Mesodermal cell (in vitro differentiated cells): ENCODE measurements at regions not wholly inside any gene's neighbourhood (a gene's known extent, or its start where the extent isn't known, plus 50 kb on each side); places are given as distances from the start of the nearest gene placed in this dataset.

Experiments
- H3K27ac ChIP-seq: 2 replicates; pipeline ENCODE4 v1.7.0; 2013; ENCODE audit warnings: mild to moderate bottlenecking, low read depth, low read length, moderate library complexity; ENCODE audit not compliant: severe bottlenecking
- H3K36me3 ChIP-seq: 2 replicates; pipeline ENCODE4 v1.7.1; 2013; ENCODE audit warnings: mild to moderate bottlenecking, low read length, moderate library complexity; ENCODE audit not compliant: control insufficient read depth, insufficient read depth
- H3K4me1 ChIP-seq: one replicate; pipeline ENCODE4 v1.7.1; 2013; ENCODE audit warnings: mild to moderate bottlenecking, low read length; ENCODE audit not compliant: insufficient read depth, control insufficient read depth, poor library complexity, severe bottlenecking
- H3K4me3 ChIP-seq: 2 replicates; pipeline ENCODE4 v1.7.0; 2013; ENCODE audit warnings: low read length, control low read depth, mild to moderate bottlenecking; ENCODE audit not compliant: insufficient read depth, poor library complexity, severe bottlenecking; ENCODE audit errors: extremely low read depth
- H3K9me3 ChIP-seq: 2 replicates; pipeline ENCODE4 v1.7.1; 2013; ENCODE audit warnings: mild to moderate bottlenecking, low read length, moderate library complexity; ENCODE audit not compliant: control insufficient read depth
- WGBS, 2 experiments: methylation state at CpG; one replicate each; pipeline ENCODE4 v1.1.5; 2013; ENCODE audit warnings: missing lambda C conversion rate in 2 of 2; ENCODE audit not compliant: insufficient coverage in 2 of 2; 5-methylcytosine and 5-hydroxymethylcytosine counted together

- Histone ChIP-seq H3K27ac (no peak overlapping the region), H3K4me3 (no peak overlapping the region), H3K4me1 (no peaks in the 10 kb centered on the region), H3K9me3 (no peaks in the 10 kb centered on the region), H3K36me3 (no peaks in the 10 kb centered on the region)
- no CpG with 5 or more reads among the region's 1 CpG for WGBS, 2 experiments
Observed at GRCh38 chr15:25931851-25932250, 68.7 kb upstream of the ATP10A start.

DNA sequence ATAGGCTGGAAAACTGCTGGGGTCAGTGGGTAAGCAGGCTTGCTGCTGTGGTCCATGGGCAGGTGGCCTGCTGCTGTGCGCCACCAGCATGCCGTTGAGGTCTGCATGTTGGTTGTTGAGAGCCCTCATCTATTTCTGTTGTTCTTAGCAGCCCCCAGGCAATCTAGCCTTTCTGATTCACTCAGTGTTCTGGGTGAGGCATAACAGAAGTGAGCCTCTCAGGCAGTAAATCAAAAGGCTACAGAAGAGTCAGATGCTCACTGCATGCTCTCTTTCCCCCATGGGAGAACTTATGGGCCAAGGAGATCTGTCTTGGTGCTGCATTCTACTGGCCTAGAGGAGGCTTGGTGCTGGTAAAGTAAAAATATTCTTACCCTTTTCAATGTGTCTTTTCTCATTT is 67.8 kb upstream of the ATP10A start:
- H3K27ac ChIP-seq = no peak overlapping the region

More for the DNA sequence above, 67.8 kb upstream of the ATP10A start:
- Histone ChIP-seq H3K4me3 (no peak overlapping the region), H3K4me1 (no peaks in the 10 kb centered on the region), H3K36me3 (no peaks in the 10 kb centered on the region), H3K9me3 (no peaks in the 10 kb centered on the region)
- 90% methylated on average over 2 of the region's 2 CpGs; no CpG with 5 or more reads in 1 of the 2 experiments for WGBS, 2 experiments
